GM19438 (cell line): ENCODE measurements at regions not wholly inside any gene's neighbourhood (a gene's known extent, or its start where the extent isn't known, plus 50 kb on each side); places are given as distances from the start of the nearest gene placed in this dataset.

ENCODE experiments used
- ATAC-seq: cut with Tn5 transposase; IDR thresholded peaks from one replicate; pipeline ENCODE4 v1.9.1; 2021; ENCODE audit warnings: low read depth; ENCODE audit not compliant: unreplicated experiment

DNA sequence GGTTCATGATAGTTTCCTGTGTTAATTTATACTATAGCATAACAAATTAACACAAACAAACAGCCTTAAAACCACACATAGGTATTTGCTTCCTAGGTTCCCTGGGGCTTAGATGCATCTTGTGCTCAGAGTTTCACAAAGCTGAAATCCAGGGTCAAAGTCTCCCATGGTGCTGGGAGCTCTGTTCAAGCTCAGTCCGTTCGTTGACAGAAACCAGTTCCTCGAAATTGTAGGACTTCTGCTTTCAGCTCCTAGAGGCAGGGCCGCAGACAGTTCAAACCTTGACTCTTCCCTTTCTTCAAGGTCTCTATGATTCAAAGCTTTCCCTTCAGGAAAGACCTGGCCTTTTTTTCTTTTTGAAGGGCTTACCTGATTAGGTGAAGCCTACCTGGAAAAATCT lies 90.5 kb downstream of the VSTM2A start:
- ATAC-seq: no peak

DNA sequence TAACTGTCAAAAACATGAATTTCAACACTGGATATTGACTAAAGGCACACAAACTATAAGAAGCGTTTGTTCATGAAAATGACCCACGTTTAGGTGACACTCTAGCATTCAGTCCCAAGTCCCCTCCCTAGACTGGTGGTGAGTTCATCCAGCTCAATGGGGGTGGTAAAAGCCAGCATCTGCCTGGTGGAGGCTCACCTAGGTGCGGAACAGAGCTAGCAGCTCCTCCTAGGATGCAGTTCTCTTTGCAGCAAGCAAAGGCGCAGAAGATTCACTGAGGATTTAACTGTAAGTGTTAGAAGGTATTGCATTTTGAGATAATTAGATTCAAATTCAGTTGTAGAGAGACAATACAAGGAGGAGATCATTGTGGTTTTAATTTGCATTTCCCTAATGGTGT lies 87.6 kb downstream of the VSTM2A start:
- no peak for ATAC-seq

DNA sequence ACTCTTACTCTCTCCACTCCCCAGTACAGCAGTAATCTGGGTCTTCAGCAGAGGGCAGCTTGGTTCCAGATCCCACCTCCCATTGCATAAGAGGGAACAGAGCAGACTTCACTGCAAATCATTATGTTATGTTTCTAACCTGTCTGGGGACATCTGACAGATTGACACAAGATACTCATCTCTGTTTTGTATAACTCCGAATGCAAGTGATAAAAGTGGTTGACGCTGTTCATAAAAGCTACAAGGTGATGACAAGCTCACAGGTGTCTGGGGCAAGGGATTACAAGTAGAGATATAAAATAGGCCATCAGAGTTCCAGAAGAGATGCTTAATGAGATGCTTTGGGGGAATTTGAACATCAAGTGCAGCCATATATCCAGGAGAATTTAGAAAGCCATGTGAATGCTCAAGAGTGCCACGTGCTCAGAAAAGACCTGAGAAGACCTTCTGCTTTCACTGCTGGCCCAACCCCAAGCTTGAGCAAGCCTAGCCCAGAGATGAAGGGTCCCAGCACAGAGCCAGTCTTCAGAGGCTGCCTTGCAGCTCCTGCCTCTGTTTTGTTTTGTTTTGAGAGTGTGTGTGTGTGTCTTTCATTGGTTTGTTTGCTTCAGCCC lies 80.6 kb downstream of the VSTM2A start:
- no peak for ATAC-seq
